Stomach (tissue), 8 donors: ENCODE measurements at regions not wholly inside any gene's neighbourhood (a gene's known extent, or its start where the extent isn't known, plus 50 kb on each side); places are given as distances from the start of the nearest gene placed in this dataset.

ENCODE experiments used
- DNase-seq, 2 donors: peaks; one replicate each; pipeline versions ENCODE4 v3.0.0 to v3.0.0-alpha.2; 2013 to 2019
- H3K27ac ChIP-seq, 5 donors: fragments of 200-600 bp in 4 of 5; sonication (generic) in 4 of 5; one replicate each; pipeline ENCODE4 v1.5.1; 2013 to 2019; ENCODE audit warnings: mild to moderate bottlenecking in 1 of 5, moderate library complexity in 1 of 5
- H3K27me3 ChIP-seq, 3 donors: fragments of 200-600 bp; sonication (generic); one replicate each; pipeline ENCODE4 v1.5.1; 2017 to 2019; ENCODE audit warnings: mixed run types in 1 of 3
- H3K36me3 ChIP-seq, 4 donors: fragments of 200-600 bp; sonication (generic); 1 replicate in 3 of 4; 2 replicates in 1 of 4; pipeline ENCODE4 v1.5.1; 2016 to 2019
- H3K4me1 ChIP-seq, 4 donors: fragments of 200-600 bp; sonication (generic); one replicate each; pipeline ENCODE4 v1.5.1; 2016 to 2019
- H3K4me3 ChIP-seq, 4 donors: fragments of 200-600 bp; sonication (generic) in 3 of 4; one replicate each; pipeline ENCODE4 v1.5.1; 2016 to 2019; ENCODE audit warnings: mild to moderate bottlenecking in 1 of 4
- H3K9me3 ChIP-seq, 4 donors: fragments of 200-600 bp; sonication (generic); one replicate each; pipeline ENCODE4 v1.5.1; 2016 to 2019
- CTCF ChIP-seq, 7 experiments: fragments of 450-650 bp in 4 of 7; fragments of 200-600 bp in 3 of 7; sonication (generic) in 3 of 7; IDR thresholded peaks; one replicate each; pipeline ENCODE4 v1.5.1; 2016 to 2019; ENCODE audit warnings: antibody characterized with exemption in 7 of 7, control low read depth in 2 of 7, mild to moderate bottlenecking in 1 of 7
- EP300 ChIP-seq: sonication (generic); formaldehyde crosslinking; IDR thresholded peaks from one replicate; pipeline ENCODE4 v1.6.1; 2017; ENCODE audit warnings: antibody characterized with exemption
- POLR2A ChIP-seq, 4 donors: fragments of 450-650 bp; IDR thresholded peaks; one replicate each; pipeline ENCODE4 v1.6.1; 2016; ENCODE audit warnings: antibody characterized with exemption in 4 of 4, control low read depth in 2 of 4, mild to moderate bottlenecking in 1 of 4, moderate library complexity in 1 of 4
- POLR2AphosphoS5 ChIP-seq, 3 donors: sonication (generic); formaldehyde crosslinking; IDR thresholded peaks; one replicate each; pipeline ENCODE4 v1.6.1; 2016; ENCODE audit warnings: antibody characterized with exemption in 3 of 3
- WGBS, 5 donors: extraction: QIAGEN DNeasy Blood & Tissue Kit in 3 of 5; methylation state at CpG; one replicate each; pipeline versions ENCODE4 v1.1.5 to v1.1.7; 2013 to 2018; 5-methylcytosine and 5-hydroxymethylcytosine counted together
- intact Hi-C: fragments of 100-400 bp; cut with DNase I; formaldehyde crosslinking; loops from one replicate; pipeline ENCODE4 v1.15.1; 2023; ENCODE audit warnings: low total_unique reads
- donor health status: healthy with polysubstance abuse.
- donor health status: Bipolar disorder and iron deficiency.
- donor health status: healthy.

GRCh38 chrX:93428497-93428896 lies 244.9 kb downstream of the NAP1L3 start:
- TF ChIP-seq POLR2A (IDR thresholded peaks at IDR 0.05) (no peak), EP300 (no peak), CTCF (IDR thresholded peaks at IDR 0.05) (no peak), POLR2AphosphoS5 (IDR thresholded peaks at IDR 0.05) (no peak)
- 77 to 85% (median 81%) methylated on average over 3 of the region's 3 CpGs for WGBS, 5 donors
- no peaks in the 10 kb centered on the region for H3K4me1 ChIP-seq
- no peaks in the 10 kb centered on the region for H3K9me3 ChIP-seq
- no peaks in the 10 kb centered on the region for H3K36me3 ChIP-seq
- no peak for DNase-seq
- H3K27me3 ChIP-seq = no peaks in the 10 kb centered on the region
- no peak overlapping the region for H3K27ac ChIP-seq
- intact Hi-C loops = no loop called here
- H3K4me3 ChIP-seq = no peak overlapping the region

GRCh38 chrX:93422693-93423092 lies 250.7 kb downstream of the NAP1L3 start:
- Histone ChIP-seq H3K36me3 (no peaks in the 10 kb centered on the region), H3K9me3 (no peaks in the 10 kb centered on the region), H3K4me3 (no peak overlapping the region), H3K27me3 (no peaks in the 10 kb centered on the region), H3K4me1 (peaks cover 0 to 9% (median 0%) of the 10 kb centered on the region in 4 donors), H3K27ac (no peak overlapping the region)
- peak in 1 of 2 donors; percentile 59 for DNase-seq
- WGBS, 5 donors = 8 to 17% (median 12%) methylated on average over 6 of the region's 6 CpGs
- intact Hi-C loops = no loop called here
- no peak for TF ChIP-seq POLR2AphosphoS5 (IDR thresholded peaks at IDR 0.05)
- TF ChIP-seq CTCF (IDR thresholded peaks at IDR 0.05) = peak in 4 of 7 experiments; percentile 18 to 60 (median 45)

GRCh38 chrX:93420525-93421082 lies 252.8 kb downstream of the NAP1L3 start:
- H3K4me1 ChIP-seq = peaks cover 0 to 9% (median 0%) of the 10 kb centered on the region in 4 donors
- peak in 1 of 2 donors; percentile 15 for DNase-seq
- no peaks in the 10 kb centered on the region for H3K27me3 ChIP-seq
- no peaks in the 10 kb centered on the region for H3K9me3 ChIP-seq
- H3K36me3 ChIP-seq = no peaks in the 10 kb centered on the region
- TF ChIP-seq CTCF (IDR thresholded peaks at IDR 0.05) = no peak
- no peak for TF ChIP-seq POLR2AphosphoS5 (IDR thresholded peaks at IDR 0.05)
- no peak for TF ChIP-seq POLR2A (IDR thresholded peaks at IDR 0.05)
- TF ChIP-seq EP300 = no peak
- H3K4me3 ChIP-seq = no peak overlapping the region
- WGBS, 5 donors = 19 to 32% (median 30%) methylated on average over 7 of the region's 7 CpGs
- intact Hi-C loops = no loop called here
- H3K27ac ChIP-seq = no peak overlapping the region

- Histone ChIP-seq H3K9me3 (no peaks in the 10 kb centered on the region), H3K4me3 (no peak overlapping the region), H3K4me1 (peaks cover 0 to 9% (median 0%) of the 10 kb centered on the region in 4 donors), H3K36me3 (no peaks in the 10 kb centered on the region), H3K27me3 (no peaks in the 10 kb centered on the region), H3K27ac (no peak overlapping the region)
- 13 to 51% (median 18%) methylated on average over 2 of the region's 2 CpGs for WGBS, 5 donors
- intact Hi-C loops = no loop called here
- no peak for DNase-seq
- TF ChIP-seq CTCF (IDR thresholded peaks at IDR 0.05) = no peak
- TF ChIP-seq EP300 = no peak
- no peak for TF ChIP-seq POLR2A (IDR thresholded peaks at IDR 0.05)
- no peak for TF ChIP-seq POLR2AphosphoS5 (IDR thresholded peaks at IDR 0.05)
These were observed 253.3 kb downstream of the NAP1L3 start for GRCh38 chrX:93420090-93420489.
